ENCODE measurements at regions not wholly inside any gene's neighbourhood (a gene's known extent, or its start where the extent isn't known, plus 50 kb on each side); places are given as distances from the start of the nearest gene placed in this dataset.

DNA sequence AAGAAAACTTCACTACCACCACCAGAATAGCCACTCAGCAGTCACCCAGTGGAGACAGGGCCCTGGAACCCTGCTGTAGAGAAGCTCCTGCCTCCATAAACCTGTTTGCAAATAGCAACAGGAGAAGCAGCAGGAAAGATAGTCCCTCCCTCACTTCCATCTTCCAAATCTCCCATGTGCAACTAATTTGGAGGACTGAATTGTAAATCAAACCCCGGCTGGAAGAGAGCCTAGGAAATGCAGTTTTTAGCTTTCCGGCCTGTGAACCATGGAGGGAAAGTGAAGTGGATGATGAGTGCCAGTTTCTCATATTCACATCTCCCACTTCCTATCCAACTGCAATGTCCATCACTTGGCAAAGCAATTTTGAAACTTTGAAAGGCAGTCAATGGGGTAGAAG is 167.2 kb upstream of the FRMD6 start:
- TF ChIP-seq TAF1 (IDR thresholded peaks at IDR 0.05; ENCODE audit: low read depth, low read length) (no peak), POLR2AphosphoS5 (IDR thresholded peaks at IDR 0.05; ENCODE audit: low read depth, low read length) (no peak), POLR2A (IDR thresholded peaks at IDR 0.05; ENCODE audit: low read depth, low read length) (no peak), POU2F2 (IDR thresholded peaks at IDR 0.05; ENCODE audit: low read depth, low read length) (no peak), PAX5 (IDR thresholded peaks at IDR 0.05; ENCODE audit: insufficient read depth, low read length, severe bottlenecking) (no peak), SPI1 (IDR thresholded peaks at IDR 0.05; ENCODE audit: low read depth, low read length) (no peak)

Data from GM12891 (cell line).